HepG2 (cell line): ENCODE measurements at regions not wholly inside any gene's neighbourhood (a gene's known extent, or its start where the extent isn't known, plus 50 kb on each side); places are given as distances from the start of the nearest gene placed in this dataset.

Experiments
- CCAR2 ChIP-seq: fragments of 200-400 bp; formaldehyde crosslinking; optimal IDR thresholded peaks from 2 replicates; pipeline ENCODE3; 2018; ENCODE audit warnings: low read depth, mild to moderate bottlenecking, low read length, moderate library complexity
- CTCF ChIP-seq: sonication (generic); formaldehyde crosslinking; IDR thresholded peaks from 2 replicates; pipeline ENCODE4 v1.5.0; 2020; ENCODE audit warnings: mild to moderate bottlenecking, missing genetic modification reagents, moderate library complexity
- EZH2 ChIP-seq: conservative IDR thresholded peaks from 2 replicates; pipeline ENCODE4 v1.6.1; 2012; ENCODE audit warnings: mild to moderate bottlenecking, low read depth, low read length, moderate library complexity
- JUND ChIP-seq: sonication (generic); formaldehyde crosslinking; IDR thresholded peaks from 2 replicates; pipeline ENCODE4 v1.8.0; 2022; ENCODE audit warnings: mild to moderate bottlenecking, missing genetic modification reagents
- KDM4B ChIP-seq: sonication (generic); formaldehyde crosslinking; IDR thresholded peaks from 2 replicates; pipeline ENCODE4 v1.4.0; 2020; ENCODE audit warnings: missing genetic modification reagents
- NFYB ChIP-seq: sonication (generic); formaldehyde crosslinking; IDR thresholded peaks from 2 replicates; pipeline ENCODE4 v1.4.0; 2020; ENCODE audit warnings: missing genetic modification reagents
- POLR2A ChIP-seq, 2 experiments: IDR thresholded peaks; 2 replicates each; pipeline ENCODE4 v1.6.1; 2011; ENCODE audit warnings: low read depth in 2 of 2, low read length in 2 of 2, mild to moderate bottlenecking in 1 of 2, moderate library complexity in 1 of 2; ENCODE audit not compliant: insufficient read depth in 1 of 2
- POLR2AphosphoS5 ChIP-seq: IDR thresholded peaks from 2 replicates; pipeline ENCODE4 v1.6.1; 2012; ENCODE audit warnings: low read depth, low read length
- TCF12 ChIP-seq, 2 experiments: fragments of 450-650 bp in 1 of 2; sonication (generic) in 1 of 2; formaldehyde crosslinking in 1 of 2; IDR thresholded peaks; 2 replicates each; pipeline versions ENCODE4 v1.6.1 to v1.8.0; 2017 to 2022; ENCODE audit warnings: antibody characterized with exemption in 1 of 2, mild to moderate bottlenecking in 1 of 2, missing genetic modification reagents in 1 of 2, moderate library complexity in 1 of 2
- ZC3H4 ChIP-seq: sonication (generic); formaldehyde crosslinking; IDR thresholded peaks from 2 replicates; pipeline ENCODE4 v1.4.0; 2020; ENCODE audit warnings: missing genetic modification reagents, borderline replicate concordance
- ZFAT ChIP-seq: sonication (generic); formaldehyde crosslinking; conservative IDR thresholded peaks from 2 replicates; pipeline ENCODE4 v1.8.1; 2023; ENCODE audit warnings: missing genetic modification reagents, inconsistent platforms
- ZIK1 ChIP-seq: sonication (generic); formaldehyde crosslinking; IDR thresholded peaks from 2 replicates; pipeline ENCODE4 v1.5.0; 2020; ENCODE audit warnings: mild to moderate bottlenecking, low read depth, missing genetic modification reagents, borderline replicate concordance
- ZNF276 ChIP-seq: sonication (generic); formaldehyde crosslinking; IDR thresholded peaks from 2 replicates; pipeline ENCODE4 v1.4.0; 2020; ENCODE audit warnings: mild to moderate bottlenecking, low read depth, missing genetic modification reagents
- ZNF280B ChIP-seq: sonication (generic); formaldehyde crosslinking; IDR thresholded peaks from 2 replicates; pipeline ENCODE4 v1.5.0; 2020; ENCODE audit warnings: missing genetic modification reagents, mild to moderate bottlenecking, borderline replicate concordance

- TF ChIP-seq ZIK1 (CRISPR knock-in tag) = no peak
- TF ChIP-seq TCF12 (IDR thresholded peaks at IDR 0.05) = no peak
- TF ChIP-seq TCF12 (CRISPR knock-in tag; IDR thresholded peaks at IDR 0.05) = no peak
- no peak for TF ChIP-seq KDM4B (CRISPR knock-in tag)
- TF ChIP-seq POLR2A (IDR thresholded peaks at IDR 0.05; ENCODE audit: insufficient read depth in 1 of 2, low read depth in 2 of 2, low read length in 2 of 2) = no peak
- TF ChIP-seq ZNF276 = no peak
- TF ChIP-seq JUND (CRISPR knock-in tag) = no peak
- TF ChIP-seq NFYB (CRISPR knock-in tag) = no peak
- no peak for TF ChIP-seq CTCF (CRISPR knock-in tag)
- no peak for TF ChIP-seq ZC3H4 (CRISPR knock-in tag)
- TF ChIP-seq POLR2AphosphoS5 = no peak
- no peak for TF ChIP-seq EZH2
- TF ChIP-seq ZFAT = no peak
- TF ChIP-seq ZNF280B = no peak
- no peak for TF ChIP-seq CCAR2
These were observed 308.7 kb downstream of the AGTPBP1 start for GRCh38 chr9:85433046-85433445.
